Loucy (cell line): ENCODE measurements at regions not wholly inside any gene's neighbourhood (a gene's known extent, or its start where the extent isn't known, plus 50 kb on each side); places are given as distances from the start of the nearest gene placed in this dataset.

Source experiments
- EZH2phosphoT487 ChIP-seq: fragments of 200-600 bp; IDR thresholded peaks from 2 replicates; pipeline ENCODE4 v1.6.1; 2018; ENCODE audit warnings: antibody characterized with exemption, mild to moderate bottlenecking, moderate library complexity, borderline replicate concordance
- TF ChIP-seq, protein P1 (sequence below): fragments of 200-600 bp; sonication (generic); conservative IDR thresholded peaks from 2 replicates; pipeline ENCODE4 v1.5.1; 2014; ENCODE audit warnings: mild to moderate bottlenecking, antibody characterized with exemption, low read length

DNA sequence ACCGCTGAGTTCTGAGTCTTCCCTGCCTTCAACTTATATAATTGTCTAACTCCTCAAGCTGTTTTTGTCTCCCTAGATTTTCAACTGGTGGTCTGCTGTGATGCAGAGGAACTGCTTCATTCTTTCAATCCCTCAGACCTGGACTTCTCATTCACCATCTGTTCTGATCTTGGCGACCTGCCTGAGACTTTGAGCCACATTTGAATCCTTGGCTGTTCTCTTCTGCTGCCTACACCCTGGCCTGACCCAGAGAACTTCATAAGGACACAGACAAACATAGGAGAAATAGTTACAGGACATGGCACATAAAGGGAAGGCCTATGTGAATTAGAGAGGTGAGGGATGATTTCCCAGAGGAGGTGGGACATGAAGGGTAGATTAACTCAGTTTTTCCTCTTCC, 326.7 kb downstream of the PTEN start:
- TF ChIP-seq, protein P1, sequence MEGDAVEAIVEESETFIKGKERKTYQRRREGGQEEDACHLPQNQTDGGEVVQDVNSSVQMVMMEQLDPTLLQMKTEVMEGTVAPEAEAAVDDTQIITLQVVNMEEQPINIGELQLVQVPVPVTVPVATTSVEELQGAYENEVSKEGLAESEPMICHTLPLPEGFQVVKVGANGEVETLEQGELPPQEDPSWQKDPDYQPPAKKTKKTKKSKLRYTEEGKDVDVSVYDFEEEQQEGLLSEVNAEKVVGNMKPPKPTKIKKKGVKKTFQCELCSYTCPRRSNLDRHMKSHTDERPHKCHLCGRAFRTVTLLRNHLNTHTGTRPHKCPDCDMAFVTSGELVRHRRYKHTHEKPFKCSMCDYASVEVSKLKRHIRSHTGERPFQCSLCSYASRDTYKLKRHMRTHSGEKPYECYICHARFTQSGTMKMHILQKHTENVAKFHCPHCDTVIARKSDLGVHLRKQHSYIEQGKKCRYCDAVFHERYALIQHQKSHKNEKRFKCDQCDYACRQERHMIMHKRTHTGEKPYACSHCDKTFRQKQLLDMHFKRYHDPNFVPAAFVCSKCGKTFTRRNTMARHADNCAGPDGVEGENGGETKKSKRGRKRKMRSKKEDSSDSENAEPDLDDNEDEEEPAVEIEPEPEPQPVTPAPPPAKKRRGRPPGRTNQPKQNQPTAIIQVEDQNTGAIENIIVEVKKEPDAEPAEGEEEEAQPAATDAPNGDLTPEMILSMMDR = no peak
- TF ChIP-seq EZH2phosphoT487 = no peak
